ENCODE measurements at regions not wholly inside any gene's neighbourhood (a gene's known extent, or its start where the extent isn't known, plus 50 kb on each side); places are given as distances from the start of the nearest gene placed in this dataset.
A peak's percentile ranks its signal among the peaks of the same experiment; 100 is the strongest.

GRCh38 chr1:157925419-157926166 is 67.9 kb upstream of the KIRREL1 start:
- ChIA-PET CTCF (ENCODE audit: low intra/inter-chr PET ratio) (no interaction called here), POLR2A (no interaction called here)
- peaks cover 4 to 10% of the 10 kb centered on the region in 2 experiments; a peak in 3 of 5 replicates for H3K4me1 ChIP-seq (replicated peaks in 1 of 2; ENCODE audit: control insufficient read depth in 2 of 2, insufficient read depth in 2 of 2, low read length in 2 of 2)
- no TSS peak for BruUV-seq (replicated peaks)
- H4K20me1 ChIP-seq (replicated peaks; ENCODE audit: control insufficient read depth, insufficient read depth, low read length): no peaks in the 10 kb centered on the region
- H3K4me3 ChIP-seq: peak overlapping the region; percentile 19; the same call in 1 of the 2 replicates
- FAIRE-seq: no peak
- peak overlapping the region; percentile 79 for H3K4me2 ChIP-seq (ENCODE audit: insufficient read depth, low read length)
- peak overlapping the region; percentile 96 for H2AFZ ChIP-seq (ENCODE audit: low read depth, low read length)
- no peaks in the 10 kb centered on the region for H3K9me3 ChIP-seq (replicated peaks; ENCODE audit: control insufficient read depth, insufficient read depth, low read depth, low read length)
- H3K27me3 ChIP-seq (ENCODE audit: control insufficient read depth in 2 of 2, insufficient read depth in 2 of 2, low read length in 2 of 2): peaks cover 0 to 14% of the 10 kb centered on the region in 2 experiments; a peak in 3 of 5 replicates
- 8% methylated on average over 24 of the region's 34 CpGs for WGBS (ENCODE audit: insufficient coverage, low coverage, missing lambda C conversion rate)
- ATAC-seq: peak; percentile 82
- DNase-seq (ENCODE audit: extremely low read depth in 1 of 4, low spot score in 3 of 4): peak; percentile 19 to 30 (median 25)
- in situ Hi-C loops (cut with MboI) (loop anchor here (25.0 kb wide), 1 partner anchor 763 kb away; no protein-coding TSS in a partner anchor), intact Hi-C loops (cut with micrococcal nuclease) (no loop called here)
- no peaks in the 10 kb centered on the region for H3K9me1 ChIP-seq (ENCODE audit: control insufficient read depth, insufficient read depth, low read length)
- H3K36me3 ChIP-seq (ENCODE audit: control insufficient read depth, insufficient read depth, low read length): no peaks in the 10 kb centered on the region
- H3K79me2 ChIP-seq (ENCODE audit: control insufficient read depth, insufficient read depth, low read length): no peaks in the 10 kb centered on the region
- H3K27ac ChIP-seq (ENCODE audit: extremely low read depth, low read depth, low read length): no peak overlapping the region
- H3K9ac ChIP-seq (ENCODE audit: insufficient read depth in 1 of 2, low read depth in 2 of 2, low read length in 2 of 2): peak overlapping the region in 1 of 2 experiments; percentile 82; a peak in 2 of 4 replicates
- TF ChIP-seq, protein P1, sequence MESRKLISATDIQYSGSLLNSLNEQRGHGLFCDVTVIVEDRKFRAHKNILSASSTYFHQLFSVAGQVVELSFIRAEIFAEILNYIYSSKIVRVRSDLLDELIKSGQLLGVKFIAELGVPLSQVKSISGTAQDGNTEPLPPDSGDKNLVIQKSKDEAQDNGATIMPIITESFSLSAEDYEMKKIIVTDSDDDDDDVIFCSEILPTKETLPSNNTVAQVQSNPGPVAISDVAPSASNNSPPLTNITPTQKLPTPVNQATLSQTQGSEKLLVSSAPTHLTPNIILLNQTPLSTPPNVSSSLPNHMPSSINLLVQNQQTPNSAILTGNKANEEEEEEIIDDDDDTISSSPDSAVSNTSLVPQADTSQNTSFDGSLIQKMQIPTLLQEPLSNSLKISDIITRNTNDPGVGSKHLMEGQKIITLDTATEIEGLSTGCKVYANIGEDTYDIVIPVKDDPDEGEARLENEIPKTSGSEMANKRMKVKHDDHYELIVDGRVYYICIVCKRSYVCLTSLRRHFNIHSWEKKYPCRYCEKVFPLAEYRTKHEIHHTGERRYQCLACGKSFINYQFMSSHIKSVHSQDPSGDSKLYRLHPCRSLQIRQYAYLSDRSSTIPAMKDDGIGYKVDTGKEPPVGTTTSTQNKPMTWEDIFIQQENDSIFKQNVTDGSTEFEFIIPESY (CRISPR knock-in tag; IDR thresholded peaks at IDR 0.05): no peak
- TF ChIP-seq ATF1 (CRISPR knock-in tag; IDR thresholded peaks at IDR 0.05) (no peak), ATF1 (tag; IDR thresholded peaks at IDR 0.05) (0 out of 2 replicates have a peak, but pooled peaks have one; percentile 12), MCM2 (IDR thresholded peaks at IDR 0.05; ENCODE audit: low read depth) (no peak), ETV1 (tag; conservative IDR thresholded peaks at IDR 0.05; ENCODE audit: low read depth) (0 out of 2 replicates have a peak, but pooled peaks have one; percentile 10), MXI1 (IDR thresholded peaks at IDR 0.05; ENCODE audit: low read depth, low read length) (no peak), FOSL1 (tag; conservative IDR thresholded peaks at IDR 0.05) (no peak), L3MBTL2 (IDR thresholded peaks at IDR 0.05) (peak; percentile 94), POLR2AphosphoS5 (IDR thresholded peaks at IDR 0.05; ENCODE audit: control insufficient read depth, insufficient read depth, low read depth, low read length) (no peak), EP400 (IDR thresholded peaks at IDR 0.05) (no peak)
